ENCODE measurements at regions not wholly inside any gene's neighbourhood (a gene's known extent, or its start where the extent isn't known, plus 50 kb on each side); places are given as distances from the start of the nearest gene placed in this dataset.

DNA sequence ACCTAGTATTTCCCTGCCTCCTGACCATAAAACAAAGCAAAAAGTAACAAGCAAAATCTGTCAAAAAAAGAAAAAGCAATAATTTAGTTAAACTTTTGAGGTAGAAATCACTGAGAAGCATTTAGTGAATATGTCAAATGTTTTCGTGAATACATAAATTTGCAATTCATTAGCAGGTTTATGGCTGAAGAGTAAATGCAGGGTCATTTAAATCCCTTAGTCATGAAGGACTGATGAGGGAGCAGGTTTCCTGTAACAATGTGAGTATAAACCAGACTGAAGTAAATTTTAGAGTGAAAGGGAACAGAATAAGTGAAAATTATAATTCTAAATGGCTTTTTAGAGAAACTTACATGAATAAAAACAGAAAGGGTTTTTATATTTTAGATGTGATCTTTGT lies 313.5 kb upstream of the MANEA start:
- Histone ChIP-seq H2BK5ac (ENCODE audit: low read depth, low read length, poor library complexity) (no peak overlapping the region), H3K27ac (ENCODE audit: low read depth, low read length) (no peak overlapping the region), H2AK5ac (ENCODE audit: low read length) (no peak overlapping the region), H3K79me1 (ENCODE audit: low read length) (no peaks in the 10 kb centered on the region), H3K4me1 (ENCODE audit: control insufficient read depth in 1 of 2, insufficient read depth in 2 of 2, low read length in 2 of 2) (no peaks in the 10 kb centered on the region), H2BK12ac (ENCODE audit: low read length) (no peak overlapping the region), H3K27me3 (ENCODE audit: insufficient read depth, low read length) (no peaks in the 10 kb centered on the region), H3K79me2 (ENCODE audit: control insufficient read depth, insufficient read depth, low read length, poor library complexity) (no peaks in the 10 kb centered on the region), H3K18ac (ENCODE audit: low read length) (no peak overlapping the region), H2BK120ac (ENCODE audit: insufficient read depth, low read length, poor library complexity) (no peak overlapping the region), H4K12ac (ENCODE audit: low read depth, low read length) (no peak overlapping the region), H2AFZ (ENCODE audit: insufficient read depth, low read length, poor library complexity) (no peak overlapping the region), H3K4ac (ENCODE audit: low read depth, low read length) (no peak overlapping the region), H3K36me3 (ENCODE audit: control insufficient read depth in 1 of 2, insufficient read depth in 2 of 2, low read length in 2 of 2) (no peaks in the 10 kb centered on the region), H4K91ac (ENCODE audit: low read depth, low read length) (no peak overlapping the region), H3K14ac (ENCODE audit: low read length) (no peak overlapping the region), H3K4me3 (ENCODE audit: low read depth, low read length) (no peak overlapping the region), H3K4me2 (ENCODE audit: low read length) (no peak overlapping the region), H3K23ac (ENCODE audit: low read length) (no peak overlapping the region), H3K9ac (ENCODE audit: low read length) (no peak overlapping the region), H3K9me3 (ENCODE audit: insufficient read depth, low read depth, low read length) (peaks cover 7% of the 10 kb centered on the region), H4K8ac (ENCODE audit: low read depth, low read length) (no peak overlapping the region)
- no CpG with 5 or more reads among the region's 1 CpG for WGBS (ENCODE audit: extremely low coverage, insufficient coverage, insufficient read length)
- DNase-seq, result no peak

DNA sequence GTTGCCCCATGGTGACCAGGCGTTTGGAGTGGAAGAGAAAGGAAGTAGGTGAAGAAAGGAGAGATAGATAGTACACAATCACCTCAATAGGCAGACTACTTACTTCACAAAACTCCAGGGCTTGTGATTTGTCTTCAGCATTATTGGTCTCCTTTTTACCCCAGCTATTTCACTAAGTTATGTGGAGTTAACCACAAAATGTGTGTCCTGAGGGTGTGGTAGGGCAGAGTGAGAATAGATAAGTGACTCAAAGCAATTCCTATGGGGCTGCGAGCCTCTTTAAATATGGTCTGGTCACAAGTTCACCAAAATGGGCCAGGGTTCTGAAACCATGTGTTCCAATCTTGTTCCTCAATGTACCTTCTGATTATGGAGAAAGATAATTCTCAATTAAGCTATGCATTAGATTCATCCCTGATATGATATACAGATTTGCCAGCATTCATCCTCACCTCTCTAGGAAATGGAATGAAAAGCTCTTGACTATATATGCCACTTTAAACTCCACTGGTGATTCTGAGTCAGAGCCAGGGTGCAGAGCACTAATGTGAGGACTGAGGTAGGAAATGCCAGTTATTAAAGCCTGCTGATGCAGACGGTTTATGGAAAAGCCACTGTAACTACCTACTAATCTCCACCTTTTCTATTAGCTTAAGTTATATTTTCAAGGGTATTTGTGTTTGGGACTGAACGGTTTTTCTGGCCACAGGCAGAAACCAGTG lies 310.6 kb upstream of the MANEA start:
- Histone ChIP-seq H3K4me2 (ENCODE audit: low read length) (no peak overlapping the region), H3K9ac (ENCODE audit: low read length) (no peak overlapping the region), H2BK5ac (ENCODE audit: low read depth, low read length, poor library complexity) (no peak overlapping the region), H3K4me1 (ENCODE audit: control insufficient read depth in 1 of 2, insufficient read depth in 2 of 2, low read length in 2 of 2) (no peaks in the 10 kb centered on the region), H3K79me1 (ENCODE audit: low read length) (no peaks in the 10 kb centered on the region), H3K36me3 (ENCODE audit: control insufficient read depth in 1 of 2, insufficient read depth in 2 of 2, low read length in 2 of 2) (no peaks in the 10 kb centered on the region), H2AFZ (ENCODE audit: insufficient read depth, low read length, poor library complexity) (no peak overlapping the region), H2AK5ac (ENCODE audit: low read length) (no peak overlapping the region), H3K4ac (ENCODE audit: low read depth, low read length) (no peak overlapping the region), H4K8ac (ENCODE audit: low read depth, low read length) (no peak overlapping the region), H3K18ac (ENCODE audit: low read length) (no peak overlapping the region), H2BK12ac (ENCODE audit: low read length) (no peak overlapping the region), H3K4me3 (ENCODE audit: low read depth, low read length) (no peak overlapping the region), H3K9me3 (ENCODE audit: insufficient read depth, low read depth, low read length) (peaks cover 7% of the 10 kb centered on the region), H3K27ac (ENCODE audit: low read depth, low read length) (no peak overlapping the region), H3K14ac (ENCODE audit: low read length) (no peak overlapping the region), H4K12ac (ENCODE audit: low read depth, low read length) (no peak overlapping the region), H3K23ac (ENCODE audit: low read length) (no peak overlapping the region), H2BK120ac (ENCODE audit: insufficient read depth, low read length, poor library complexity) (no peak overlapping the region), H3K79me2 (ENCODE audit: control insufficient read depth, insufficient read depth, low read length, poor library complexity) (no peaks in the 10 kb centered on the region), H4K91ac (ENCODE audit: low read depth, low read length) (no peak overlapping the region), H3K27me3 (ENCODE audit: insufficient read depth, low read length) (no peaks in the 10 kb centered on the region)
- no peak for DNase-seq
- no CpG with 5 or more reads among the region's 4 CpGs for WGBS (ENCODE audit: extremely low coverage, insufficient coverage, insufficient read length)

DNA sequence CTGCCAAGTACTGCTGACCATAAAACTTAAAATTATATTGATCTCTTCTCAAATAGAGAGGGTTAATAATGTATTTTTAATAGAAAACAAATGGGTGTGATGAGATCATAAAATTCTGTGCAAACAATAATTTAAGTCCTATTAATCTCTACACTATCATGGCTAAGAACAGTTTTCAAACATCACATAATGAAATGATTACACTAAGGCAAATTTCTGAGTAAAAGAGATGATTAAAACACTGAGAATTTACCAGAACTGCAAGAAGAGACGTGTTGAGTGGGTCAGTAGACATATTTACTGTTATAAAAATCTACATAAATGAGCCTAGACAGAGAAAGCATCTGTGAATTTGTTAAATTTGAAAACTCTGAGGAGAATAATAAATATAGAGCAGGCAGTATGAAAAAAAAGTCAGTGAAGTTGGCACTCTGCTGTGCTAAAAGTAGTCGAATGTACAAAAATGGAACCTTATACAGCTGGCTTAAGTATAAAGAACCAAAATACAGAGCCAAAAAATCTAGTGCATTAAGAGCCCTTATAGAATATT lies 302.6 kb upstream of the MANEA start:
- Histone ChIP-seq H3K9ac (ENCODE audit: low read length) (no peak overlapping the region), H3K27ac (ENCODE audit: low read depth, low read length) (no peak overlapping the region), H4K12ac (ENCODE audit: low read depth, low read length) (no peak overlapping the region), H3K23ac (ENCODE audit: low read length) (no peak overlapping the region), H3K9me3 (ENCODE audit: insufficient read depth, low read depth, low read length) (no peaks in the 10 kb centered on the region), H3K4me2 (ENCODE audit: low read length) (no peak overlapping the region), H2BK120ac (ENCODE audit: insufficient read depth, low read length, poor library complexity) (no peak overlapping the region), H3K27me3 (ENCODE audit: insufficient read depth, low read length) (no peaks in the 10 kb centered on the region), H3K36me3 (ENCODE audit: control insufficient read depth in 1 of 2, insufficient read depth in 2 of 2, low read length in 2 of 2) (no peaks in the 10 kb centered on the region), H2BK5ac (ENCODE audit: low read depth, low read length, poor library complexity) (no peak overlapping the region), H3K14ac (ENCODE audit: low read length) (no peak overlapping the region), H3K4ac (ENCODE audit: low read depth, low read length) (no peak overlapping the region), H4K91ac (ENCODE audit: low read depth, low read length) (no peak overlapping the region), H2BK12ac (ENCODE audit: low read length) (no peak overlapping the region), H3K4me3 (ENCODE audit: low read depth, low read length) (no peak overlapping the region), H3K18ac (ENCODE audit: low read length) (no peak overlapping the region), H2AK5ac (ENCODE audit: low read length) (no peak overlapping the region), H2AFZ (ENCODE audit: insufficient read depth, low read length, poor library complexity) (no peak overlapping the region), H3K4me1 (ENCODE audit: control insufficient read depth in 1 of 2, insufficient read depth in 2 of 2, low read length in 2 of 2) (no peaks in the 10 kb centered on the region), H3K79me1 (ENCODE audit: low read length) (no peaks in the 10 kb centered on the region), H3K79me2 (ENCODE audit: control insufficient read depth, insufficient read depth, low read length, poor library complexity) (no peaks in the 10 kb centered on the region), H4K8ac (ENCODE audit: low read depth, low read length) (no peak overlapping the region)
- DNase-seq, result no peak
- WGBS (ENCODE audit: extremely low coverage, insufficient coverage, insufficient read length), result no CpG with 5 or more reads among the region's 2 CpGs

DNA sequence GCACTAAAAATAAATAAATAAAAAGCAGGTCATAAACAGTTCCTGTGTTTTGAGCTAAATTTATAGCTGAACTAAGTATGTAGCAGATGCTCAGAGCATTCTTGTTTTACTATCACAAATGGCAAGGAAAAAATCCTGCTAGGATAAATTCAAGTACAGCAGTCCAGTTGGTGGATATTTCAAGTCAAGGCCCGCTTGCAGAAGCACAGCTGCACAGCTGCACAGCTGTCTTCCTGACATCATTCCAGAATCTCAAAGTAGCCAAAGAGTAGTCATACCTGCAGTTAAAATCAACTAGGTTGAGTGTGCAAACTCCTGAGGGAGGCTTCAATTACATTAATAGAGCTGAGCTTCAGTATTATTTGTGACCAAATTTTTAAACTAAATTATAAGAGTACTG lies 297.7 kb upstream of the MANEA start:
- Histone ChIP-seq H3K23ac (ENCODE audit: low read length) (no peak overlapping the region), H3K18ac (ENCODE audit: low read length) (no peak overlapping the region), H2AFZ (ENCODE audit: insufficient read depth, low read length, poor library complexity) (no peak overlapping the region), H3K4me1 (ENCODE audit: control insufficient read depth in 1 of 2, insufficient read depth in 2 of 2, low read length in 2 of 2) (no peaks in the 10 kb centered on the region), H3K27ac (ENCODE audit: low read depth, low read length) (no peak overlapping the region), H4K12ac (ENCODE audit: low read depth, low read length) (no peak overlapping the region), H3K9me3 (ENCODE audit: insufficient read depth, low read depth, low read length) (no peaks in the 10 kb centered on the region), H3K4ac (ENCODE audit: low read depth, low read length) (no peak overlapping the region), H3K9ac (ENCODE audit: low read length) (no peak overlapping the region), H2BK5ac (ENCODE audit: low read depth, low read length, poor library complexity) (no peak overlapping the region), H3K4me2 (ENCODE audit: low read length) (no peak overlapping the region), H3K79me2 (ENCODE audit: control insufficient read depth, insufficient read depth, low read length, poor library complexity) (no peaks in the 10 kb centered on the region), H3K4me3 (ENCODE audit: low read depth, low read length) (no peak overlapping the region), H2BK120ac (ENCODE audit: insufficient read depth, low read length, poor library complexity) (no peak overlapping the region), H4K8ac (ENCODE audit: low read depth, low read length) (no peak overlapping the region), H2AK5ac (ENCODE audit: low read length) (no peak overlapping the region), H4K91ac (ENCODE audit: low read depth, low read length) (no peak overlapping the region), H2BK12ac (ENCODE audit: low read length) (no peak overlapping the region), H3K36me3 (ENCODE audit: control insufficient read depth in 1 of 2, insufficient read depth in 2 of 2, low read length in 2 of 2) (no peaks in the 10 kb centered on the region), H3K27me3 (ENCODE audit: insufficient read depth, low read length) (no peaks in the 10 kb centered on the region), H3K79me1 (ENCODE audit: low read length) (no peaks in the 10 kb centered on the region), H3K14ac (ENCODE audit: low read length) (no peak overlapping the region)
- DNase-seq, result no peak
- WGBS (ENCODE audit: extremely low coverage, insufficient coverage, insufficient read length), result no CpG with 5 or more reads among the region's 1 CpG

Data from trophoblast cell (in vitro differentiated cells and primary cell).